Loucy (cell line): ENCODE measurements at regions not wholly inside any gene's neighbourhood (a gene's known extent, or its start where the extent isn't known, plus 50 kb on each side); places are given as distances from the start of the nearest gene placed in this dataset.

Experiments
- H2AFZ ChIP-seq: fragments of 200-600 bp; sonication (generic); 2 replicates; pipeline ENCODE4 v1.6.0; 2016; ENCODE audit warnings: antibody characterized with exemption, mild to moderate bottlenecking, low read length, moderate library complexity
- H3F3A ChIP-seq: fragments of 200-600 bp; 2 replicates; pipeline ENCODE4 v1.6.0; 2016; ENCODE audit warnings: antibody characterized with exemption, low read depth, mild to moderate bottlenecking
- H3K27me3 ChIP-seq: fragments of 200-600 bp; sonication (generic); 2 replicates; pipeline ENCODE4 v1.6.1; 2014; ENCODE audit warnings: low read length, mild to moderate bottlenecking; ENCODE audit not compliant: insufficient read depth, poor library complexity, severe bottlenecking
- H3K36me3 ChIP-seq: fragments of 200-600 bp; sonication (generic); 2 replicates; pipeline ENCODE4 v1.6.1; 2016; ENCODE audit warnings: low read length; ENCODE audit not compliant: insufficient read depth
- H3K4me1 ChIP-seq: fragments of 200-600 bp; sonication (generic); 2 replicates; pipeline ENCODE4 v1.5.1; 2014; ENCODE audit warnings: low read length, mild to moderate bottlenecking; ENCODE audit not compliant: insufficient read depth, poor library complexity, severe bottlenecking
- H3K4me2 ChIP-seq: fragments of 200-600 bp; sonication (generic); 2 replicates; pipeline ENCODE4 v1.6.0; 2014; ENCODE audit warnings: antibody characterized with exemption, low read length, low read depth, mild to moderate bottlenecking; ENCODE audit not compliant: poor library complexity, severe bottlenecking
- H3K4me3 ChIP-seq: fragments of 200-600 bp; sonication (generic); 2 replicates; pipeline ENCODE4 v1.5.1; 2014; ENCODE audit warnings: low read length, mild to moderate bottlenecking, mixed read lengths; ENCODE audit not compliant: poor library complexity, severe bottlenecking
- H3K79me2 ChIP-seq: fragments of 200-600 bp; sonication (generic); 2 replicates; pipeline ENCODE4 v1.6.1; 2014; ENCODE audit warnings: low read length; ENCODE audit not compliant: insufficient read depth
- H3K9ac ChIP-seq: fragments of 200-600 bp; sonication (generic); 2 replicates; pipeline ENCODE4 v1.6.0; 2014; ENCODE audit warnings: mild to moderate bottlenecking, low read depth, low read length, moderate library complexity; ENCODE audit not compliant: poor library complexity, severe bottlenecking
- H3K9me2 ChIP-seq: fragments of 200-600 bp; sonication (generic); replicated peaks from 2 replicates; pipeline ENCODE4 v1.6.1; 2016; ENCODE audit warnings: low read depth, low read length, mixed read lengths
- H3K9me3 ChIP-seq: fragments of 200-600 bp; sonication (generic); 2 replicates; pipeline ENCODE4 v1.6.1; 2014; ENCODE audit warnings: mild to moderate bottlenecking, antibody characterized with exemption, low read length, low read depth; ENCODE audit not compliant: insufficient read depth
- H4K20me1 ChIP-seq: fragments of 200-600 bp; sonication (generic); 2 replicates; pipeline ENCODE4 v1.6.0; 2014; ENCODE audit warnings: antibody characterized with exemption, low read length, mild to moderate bottlenecking; ENCODE audit not compliant: insufficient read depth, poor library complexity, severe bottlenecking
- EZH2phosphoT487 ChIP-seq: fragments of 200-600 bp; IDR thresholded peaks from 2 replicates; pipeline ENCODE4 v1.6.1; 2018; ENCODE audit warnings: antibody characterized with exemption, mild to moderate bottlenecking, moderate library complexity, borderline replicate concordance
- TF ChIP-seq, protein P1 (sequence below): fragments of 200-600 bp; sonication (generic); conservative IDR thresholded peaks from 2 replicates; pipeline ENCODE4 v1.5.1; 2014; ENCODE audit warnings: mild to moderate bottlenecking, antibody characterized with exemption, low read length

DNA sequence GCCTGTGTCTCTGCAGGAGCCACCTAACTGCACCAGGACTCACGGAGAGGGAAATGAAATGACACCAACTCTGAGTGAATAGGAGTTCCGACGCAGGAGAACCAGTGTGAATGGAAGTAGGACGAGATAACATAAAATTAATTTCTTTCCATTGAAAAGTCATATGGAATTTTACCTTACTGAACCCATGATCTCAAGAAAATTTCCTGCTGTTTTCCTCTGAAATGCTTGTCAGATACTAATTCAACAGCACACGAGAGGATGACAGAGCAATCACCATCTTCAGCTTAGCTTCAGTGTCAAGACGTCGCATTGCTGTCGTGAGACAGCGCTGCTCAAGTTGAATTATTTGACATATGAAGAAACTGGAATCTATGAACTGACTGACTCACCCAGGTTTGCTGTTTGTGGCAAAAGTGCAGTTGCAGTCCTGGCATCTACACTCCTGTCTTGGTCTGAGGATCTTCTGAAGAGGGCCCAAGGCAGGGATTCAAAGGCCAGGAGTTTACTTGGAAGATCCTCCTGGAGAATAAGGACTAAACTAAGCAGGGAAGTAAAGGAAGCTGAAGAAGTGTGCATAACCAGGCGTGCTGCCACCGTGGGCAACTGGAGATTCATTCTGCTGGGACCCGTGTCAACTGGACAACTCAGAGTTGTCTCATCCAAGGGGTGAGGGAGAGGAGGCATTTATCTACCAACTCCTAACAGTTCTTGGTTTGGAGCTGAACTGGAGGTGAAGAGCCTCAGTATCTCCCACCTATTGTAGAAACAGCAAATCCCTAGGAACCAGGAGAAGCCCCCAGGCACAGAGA, 214.4 kb upstream of the IRS2 start:
- Histone ChIP-seq H3F3A (no peaks in the 10 kb centered on the region), H4K20me1 (no peaks in the 10 kb centered on the region), H3K4me3 (no peak overlapping the region), H3K9me3 (no peaks in the 10 kb centered on the region), H3K9ac (no peak overlapping the region), H3K27me3 (no peaks in the 10 kb centered on the region), H2AFZ (no peak overlapping the region), H3K4me1 (no peaks in the 10 kb centered on the region), H3K9me2 (no peaks in the 10 kb centered on the region), H3K4me2 (no peak overlapping the region), H3K79me2 (no peaks in the 10 kb centered on the region), H3K36me3 (no peaks in the 10 kb centered on the region)
- TF ChIP-seq, protein P1, sequence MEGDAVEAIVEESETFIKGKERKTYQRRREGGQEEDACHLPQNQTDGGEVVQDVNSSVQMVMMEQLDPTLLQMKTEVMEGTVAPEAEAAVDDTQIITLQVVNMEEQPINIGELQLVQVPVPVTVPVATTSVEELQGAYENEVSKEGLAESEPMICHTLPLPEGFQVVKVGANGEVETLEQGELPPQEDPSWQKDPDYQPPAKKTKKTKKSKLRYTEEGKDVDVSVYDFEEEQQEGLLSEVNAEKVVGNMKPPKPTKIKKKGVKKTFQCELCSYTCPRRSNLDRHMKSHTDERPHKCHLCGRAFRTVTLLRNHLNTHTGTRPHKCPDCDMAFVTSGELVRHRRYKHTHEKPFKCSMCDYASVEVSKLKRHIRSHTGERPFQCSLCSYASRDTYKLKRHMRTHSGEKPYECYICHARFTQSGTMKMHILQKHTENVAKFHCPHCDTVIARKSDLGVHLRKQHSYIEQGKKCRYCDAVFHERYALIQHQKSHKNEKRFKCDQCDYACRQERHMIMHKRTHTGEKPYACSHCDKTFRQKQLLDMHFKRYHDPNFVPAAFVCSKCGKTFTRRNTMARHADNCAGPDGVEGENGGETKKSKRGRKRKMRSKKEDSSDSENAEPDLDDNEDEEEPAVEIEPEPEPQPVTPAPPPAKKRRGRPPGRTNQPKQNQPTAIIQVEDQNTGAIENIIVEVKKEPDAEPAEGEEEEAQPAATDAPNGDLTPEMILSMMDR = no peak
- TF ChIP-seq EZH2phosphoT487 = no peak

DNA sequence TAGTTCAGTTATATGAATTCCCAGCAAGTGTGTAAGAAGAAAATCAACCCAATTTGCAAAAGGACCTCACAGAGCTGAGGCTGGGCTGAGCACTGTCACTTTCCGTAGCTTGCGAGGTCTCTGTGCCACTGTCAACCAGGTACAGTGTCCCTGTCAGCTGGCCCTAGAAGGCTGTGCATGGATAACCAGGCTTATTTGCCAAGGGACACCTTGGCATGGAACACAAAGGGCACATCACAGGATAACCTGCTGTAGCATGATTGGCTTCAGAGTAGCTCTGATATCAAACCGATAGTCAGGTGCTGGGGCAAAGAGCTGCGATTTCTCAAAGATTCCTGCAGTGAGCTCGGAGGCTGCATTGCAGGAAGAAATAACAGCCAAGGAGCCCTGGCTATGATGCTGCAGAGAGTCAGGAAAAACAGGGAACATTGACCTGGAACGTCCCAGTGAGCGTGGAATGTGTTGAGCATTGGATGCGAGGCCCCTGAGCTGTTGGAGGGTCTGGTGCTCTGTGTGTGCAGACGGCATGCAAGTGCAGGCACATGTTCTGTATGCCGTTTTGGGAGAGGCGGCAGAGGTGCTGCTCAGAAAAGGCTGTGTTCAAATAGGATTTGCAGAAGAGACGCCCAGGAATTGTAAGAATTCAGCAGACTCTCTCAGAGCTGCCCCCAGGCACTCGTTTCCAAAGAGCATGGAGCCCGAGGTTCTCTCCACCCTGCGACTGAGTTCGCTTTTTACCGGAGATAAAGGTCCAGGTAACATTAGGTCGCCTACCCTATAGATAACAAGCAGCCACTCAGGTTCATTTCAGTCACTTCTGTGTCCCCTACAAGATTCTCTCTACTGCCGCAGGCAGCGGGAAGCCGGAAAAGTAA, 213.5 kb upstream of the IRS2 start:
- no peak overlapping the region for H2AFZ ChIP-seq
- no peaks in the 10 kb centered on the region for H3K27me3 ChIP-seq
- H3K9me3 ChIP-seq = no peaks in the 10 kb centered on the region
- H3F3A ChIP-seq = no peaks in the 10 kb centered on the region
- H3K4me3 ChIP-seq = no peak overlapping the region
- no peaks in the 10 kb centered on the region for H3K9me2 ChIP-seq
- no peaks in the 10 kb centered on the region for H3K79me2 ChIP-seq
- no peak overlapping the region for H3K4me2 ChIP-seq
- no peaks in the 10 kb centered on the region for H3K36me3 ChIP-seq
- H4K20me1 ChIP-seq = no peaks in the 10 kb centered on the region
- no peaks in the 10 kb centered on the region for H3K4me1 ChIP-seq
- no peak overlapping the region for H3K9ac ChIP-seq
- TF ChIP-seq, protein P1 = no peak
- no peak for TF ChIP-seq EZH2phosphoT487

DNA sequence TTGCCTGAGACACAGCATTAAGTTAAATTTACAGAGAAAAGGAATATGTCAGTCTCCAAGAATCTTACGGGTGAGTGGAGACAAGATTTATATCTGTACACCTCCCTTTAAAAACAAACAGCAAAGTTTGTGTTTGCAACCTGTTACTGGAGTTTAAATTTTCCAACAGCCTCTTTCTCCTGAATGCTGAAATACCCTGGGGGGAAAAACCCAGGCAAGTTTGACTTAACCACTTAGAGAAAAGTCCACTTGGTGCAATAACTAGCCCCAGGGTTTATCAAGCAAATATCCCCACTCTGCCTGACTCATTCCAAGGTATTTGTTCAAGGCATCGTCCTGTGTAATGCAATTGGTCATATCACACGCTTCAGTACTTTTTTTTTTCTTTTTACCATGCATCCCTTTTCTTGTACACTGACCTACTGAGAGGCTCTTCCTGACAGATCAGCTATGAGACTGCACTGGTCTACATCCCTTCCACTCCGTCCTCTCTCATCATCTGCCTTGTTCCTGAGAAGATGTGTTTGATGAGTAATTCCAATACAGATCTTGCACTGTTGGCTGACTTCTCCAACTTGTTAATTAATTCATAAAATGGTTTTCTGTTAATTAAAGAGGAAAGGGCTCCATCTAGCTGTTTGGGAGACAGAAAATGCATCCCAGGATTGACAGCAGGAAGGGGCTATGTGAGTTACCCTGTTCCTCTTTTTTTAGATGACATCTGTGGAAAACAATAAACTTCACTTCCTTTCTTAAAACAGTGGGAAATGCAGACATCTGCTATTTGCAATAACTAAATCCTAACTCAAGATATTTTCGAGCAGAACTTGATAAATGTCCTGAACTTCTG, 212.5 kb upstream of the IRS2 start:
- H3K9me3 ChIP-seq = no peaks in the 10 kb centered on the region
- H3K9ac ChIP-seq = no peak overlapping the region
- no peaks in the 10 kb centered on the region for H3F3A ChIP-seq
- H2AFZ ChIP-seq = no peak overlapping the region
- no peaks in the 10 kb centered on the region for H3K27me3 ChIP-seq
- no peaks in the 10 kb centered on the region for H3K36me3 ChIP-seq
- H3K79me2 ChIP-seq = no peaks in the 10 kb centered on the region
- no peaks in the 10 kb centered on the region for H3K4me1 ChIP-seq
- H4K20me1 ChIP-seq = no peaks in the 10 kb centered on the region
- TF ChIP-seq, protein P1 = no peak
- no peak for TF ChIP-seq EZH2phosphoT487
- H3K4me3 ChIP-seq = no peak overlapping the region
- no peaks in the 10 kb centered on the region for H3K9me2 ChIP-seq
- no peak overlapping the region for H3K4me2 ChIP-seq
